K562 (cell line): ENCODE measurements at regions not wholly inside any gene's neighbourhood (a gene's known extent, or its start where the extent isn't known, plus 50 kb on each side); places are given as distances from the start of the nearest gene placed in this dataset.

ENCODE experiments used
- ATAC-seq: fragments of 200-7000 bp; cut with Tn5 transposase; 3 replicates; pipeline ENCODE4 v1.9.1; 2020; ENCODE audit warnings: moderate library complexity
- BruUV-seq: library from RNA; stranded (reverse); fragments of 400-500 nt; replicated peaks from 2 replicates; lab custom pipeline; 2021; lab: Mats Ljungman, UMichigan
- CTCF ChIA-PET: fragments of 300-600 bp; formaldehyde crosslinking; extraction: SDS; loops from one replicate; lab custom pipeline; 2021; ENCODE audit warnings: low intra/inter-chr PET ratio; lab: Yijun Ruan, JAX
- POLR2A ChIA-PET: fragments of 300-600, 350-650 bp; sonication (Branson Sonifier 250); formaldehyde crosslinking; extraction: SDS; loops from one replicate; lab custom pipeline; 2021; ENCODE audit warnings: antibody characterized with exemption, inconsistent platforms; lab: Yijun Ruan, JAX
- DNase-seq, 4 experiments: peaks; one replicate each; pipeline versions ENCODE4 v3.0.0 to v3.0.0-alpha.2; 2011 to 2018; ENCODE audit warnings: low spot score in 3 of 4, mixed read lengths in 3 of 4; ENCODE audit errors: extremely low read depth in 1 of 4
- FAIRE-seq: peaks from 2 replicates; lab custom pipeline; 2011; peaks lifted over from hg19 to GRCh38; lab: Jason Lieb, UNC
- H2AFZ ChIP-seq: 2 replicates; pipeline ENCODE4 v1.6.0; 2011; ENCODE audit warnings: low read depth, low read length, control low read depth, inconsistent platforms
- H3K27ac ChIP-seq: fragments of 200-600 bp; 3 replicates; pipeline ENCODE4 v1.8.0; 2011; ENCODE audit warnings: low read depth, mild to moderate bottlenecking, control low read depth, inconsistent platforms, low read length, moderate library complexity, mixed read lengths; ENCODE audit errors: extremely low read depth
- H3K27me3 ChIP-seq, 2 experiments: fragments of 300-600 bp in 1 of 2; 2 replicates in 1 of 2; 3 replicates in 1 of 2; pipeline versions ENCODE4 v1.6.0 to v1.8.0; 2011; ENCODE audit warnings: inconsistent platforms in 2 of 2, low read length in 2 of 2, mild to moderate bottlenecking in 1 of 2, mixed read lengths in 1 of 2, moderate library complexity in 1 of 2; ENCODE audit not compliant: control insufficient read depth in 2 of 2, insufficient read depth in 2 of 2
- H3K36me3 ChIP-seq: fragments of 300-600 bp; 3 replicates; pipeline ENCODE4 v1.8.0; 2011; ENCODE audit warnings: mild to moderate bottlenecking, low read length, inconsistent platforms; ENCODE audit not compliant: control insufficient read depth, insufficient read depth
- H3K4me1 ChIP-seq, 2 experiments: fragments of 200-600 bp in 1 of 2; replicated peaks in 1 of 2; 2 replicates in 1 of 2; 3 replicates in 1 of 2; pipeline versions ENCODE4 v1.5.1 to v1.8.0; 2011; ENCODE audit warnings: inconsistent platforms in 2 of 2, low read length in 2 of 2, mild to moderate bottlenecking in 1 of 2, mixed read lengths in 1 of 2, moderate library complexity in 1 of 2; ENCODE audit not compliant: control insufficient read depth in 2 of 2, insufficient read depth in 2 of 2
- H3K4me2 ChIP-seq: 2 replicates; pipeline ENCODE4 v1.6.1; 2011; ENCODE audit warnings: low read length, control low read depth, inconsistent platforms, mixed read lengths; ENCODE audit not compliant: insufficient read depth
- H3K4me3 ChIP-seq: fragments of 200-600 bp; sonication (generic), shearing (Covaris generic); 2 replicates; pipeline ENCODE4 v1.5.1; 2016; ENCODE audit warnings: control low read depth, inconsistent platforms
- H3K79me2 ChIP-seq: fragments of 200-600 bp; 3 replicates; pipeline ENCODE4 v1.8.0; 2011; ENCODE audit warnings: low read length, inconsistent platforms; ENCODE audit not compliant: control insufficient read depth, insufficient read depth
- H3K9ac ChIP-seq, 2 experiments: 2 replicates each; pipeline versions ENCODE4 v1.6.0 to v1.6.1; 2011; ENCODE audit warnings: low read depth in 2 of 2, low read length in 2 of 2, control low read depth in 1 of 2, inconsistent platforms in 1 of 2, mild to moderate bottlenecking in 1 of 2, mixed read lengths in 1 of 2; ENCODE audit not compliant: insufficient read depth in 1 of 2
- H3K9me1 ChIP-seq: one replicate; pipeline ENCODE4 v1.6.0; 2011; ENCODE audit warnings: inconsistent platforms, mild to moderate bottlenecking, low read length, moderate library complexity; ENCODE audit not compliant: control insufficient read depth, insufficient read depth
- H3K9me3 ChIP-seq: replicated peaks from 2 replicates; pipeline ENCODE4 v1.5.1; 2011; ENCODE audit warnings: low read depth, low read length, inconsistent platforms; ENCODE audit not compliant: control insufficient read depth, insufficient read depth
- H4K20me1 ChIP-seq: replicated peaks from 2 replicates; pipeline ENCODE4 v1.6.1; 2011; ENCODE audit warnings: low read length, inconsistent platforms, mixed read lengths; ENCODE audit not compliant: control insufficient read depth, insufficient read depth
- CLOCK ChIP-seq: fragments of 250-450 bp; sonication (Bioruptor Pico); IDR thresholded peaks from 2 replicates; pipeline ENCODE4 v1.4.0; 2020; ENCODE audit warnings: mild to moderate bottlenecking, moderate library complexity, borderline replicate concordance
- CSDE1 ChIP-seq, 2 experiments: fragments of 450-650 bp; IDR thresholded peaks; 2 replicates each; pipeline ENCODE4 v1.6.1; 2016; ENCODE audit warnings: mild to moderate bottlenecking in 1 of 2
- EGR1 ChIP-seq: fragments of 450-650 bp; conservative IDR thresholded peaks from 2 replicates; pipeline ENCODE4 v1.6.1; 2017; ENCODE audit warnings: mild to moderate bottlenecking
- HNRNPH1 ChIP-seq: fragments of 200-400 bp; formaldehyde crosslinking; optimal IDR thresholded peaks from 2 replicates; pipeline ENCODE3; 2017; ENCODE audit warnings: low read depth, mild to moderate bottlenecking, low read length, moderate library complexity
- LARP7 ChIP-seq: fragments of 450-650 bp; IDR thresholded peaks from 2 replicates; pipeline ENCODE4 v1.6.1; 2016
- MYNN ChIP-seq, 2 experiments: sonication (generic); formaldehyde crosslinking in 1 of 2; IDR thresholded peaks; 2 replicates each; pipeline versions ENCODE4 v1.5.0 to v1.6.1; 2016 to 2020; ENCODE audit warnings: antibody characterized with exemption in 1 of 2, missing genetic modification reagents in 1 of 2
- NCOA1 ChIP-seq: fragments of 450-650 bp; IDR thresholded peaks from 2 replicates; pipeline ENCODE4 v1.6.1; 2016; ENCODE audit warnings: low read depth
- NFE2 ChIP-seq: IDR thresholded peaks from 2 replicates; pipeline ENCODE4 v1.6.1; 2014; ENCODE audit warnings: antibody characterized with exemption, low read depth
- NUFIP1 ChIP-seq: fragments of 450-650 bp; IDR thresholded peaks from 2 replicates; pipeline ENCODE4 v1.6.1; 2018; ENCODE audit not compliant: partially characterized antibody
- RBM25 ChIP-seq: fragments of 200-400 bp; formaldehyde crosslinking; IDR thresholded peaks from 2 replicates; pipeline ENCODE4 v1.6.1; 2018; ENCODE audit warnings: low read length, low read depth, moderate library complexity; ENCODE audit not compliant: severe bottlenecking
- SIN3B ChIP-seq: fragments of 450-650 bp; IDR thresholded peaks from 2 replicates; pipeline ENCODE4 v1.6.1; 2017; ENCODE audit warnings: low read depth, mild to moderate bottlenecking, moderate library complexity
- TRIM28 ChIP-seq: fragments of 450-650 bp; IDR thresholded peaks from 2 replicates; pipeline ENCODE4 v1.6.1; 2017
- ZNF124 ChIP-seq: sonication (generic); formaldehyde crosslinking; IDR thresholded peaks from 2 replicates; pipeline ENCODE4 v1.8.1; 2022; ENCODE audit warnings: missing genetic modification reagents
- WGBS: fragments of 100-300 bp; shearing (Covaris generic); methylation state at CpG from one replicate; pipeline ENCODE4 v1.1.6; 2016; ENCODE audit warnings: low coverage, mixed read lengths; ENCODE audit not compliant: insufficient coverage; ENCODE audit errors: missing lambda C conversion rate; 5-methylcytosine and 5-hydroxymethylcytosine counted together
- in situ Hi-C: fragments of 300-500 bp; cut with MboI; formaldehyde crosslinking; loops from 4 replicates; pipeline ENCODE4 v1.15.0; 2018; ENCODE audit warnings: inconsistent platforms, mixed read lengths
- intact Hi-C: fragments of 100-400 bp; cut with micrococcal nuclease; formaldehyde crosslinking; loops from 2 replicates; pipeline ENCODE4 v1.14.2; 2022

- no peak overlapping the region for H3K27ac ChIP-seq
- in situ Hi-C loops (no loop called here), intact Hi-C loops (no loop called here)
- ATAC-seq (no peak), DNase-seq (no peak), FAIRE-seq (no peak)
- H3K9me1 ChIP-seq, result no peaks in the 10 kb centered on the region
- WGBS, result 3% methylated on average over 15 of the region's 15 CpGs
- ChIA-PET CTCF (no interaction called here), POLR2A (interaction anchor here (0.9 kb wide), 1 partner anchor 8 kb away, joined by 3 read pairs; no protein-coding TSS in a partner anchor)
- H4K20me1 ChIP-seq, result 0 out of 2 replicates have a peak, but pooled peaks cover 3% of the 10 kb centered on the region
- no peaks in the 10 kb centered on the region for H3K9me3 ChIP-seq
- TF ChIP-seq CSDE1 (IDR thresholded peaks at IDR 0.05), result no peak
- TF ChIP-seq HNRNPH1, result no peak
- no peak for TF ChIP-seq RBM25
- no peak for TF ChIP-seq NUFIP1
- no peak for TF ChIP-seq NCOA1
- no peak for TF ChIP-seq SIN3B
- TF ChIP-seq TRIM28, result no peak
- no peak for TF ChIP-seq ZNF124
- no peak for TF ChIP-seq EGR1
- TF ChIP-seq MYNN (IDR thresholded peaks at IDR 0.05), result no peak
- TF ChIP-seq MYNN (CRISPR knock-in tag; IDR thresholded peaks at IDR 0.05), result no peak
- no peak for TF ChIP-seq NFE2
- no peak for TF ChIP-seq LARP7
- TF ChIP-seq CLOCK, result no peak
- H3K36me3 ChIP-seq, result no peaks in the 10 kb centered on the region
- H3K4me2 ChIP-seq, result no peak overlapping the region
- no TSS peak for BruUV-seq
- peaks cover 0 to 21% of the 10 kb centered on the region in 2 experiments; a peak in 1 of 5 replicates for H3K27me3 ChIP-seq
- no peak overlapping the region for H3K9ac ChIP-seq
- no peaks in the 10 kb centered on the region for H3K4me1 ChIP-seq
- no peaks in the 10 kb centered on the region for H3K79me2 ChIP-seq
- no peak overlapping the region for H3K4me3 ChIP-seq
- H2AFZ ChIP-seq, result no peak overlapping the region
These were observed 843.0 kb downstream of the TBC1D22A start for GRCh38 chr22:47605441-47605840.
